Ishikawa (cell line): ENCODE measurements at regions not wholly inside any gene's neighbourhood (a gene's known extent, or its start where the extent isn't known, plus 50 kb on each side); places are given as distances from the start of the nearest gene placed in this dataset.

ENCODE experiments used
- TAF1 ChIP-seq: IDR thresholded peaks from 2 replicates; pipeline ENCODE4 v1.6.1; 2012; ENCODE audit warnings: low read depth, mild to moderate bottlenecking
- TEAD4 ChIP-seq: IDR thresholded peaks from 2 replicates; pipeline ENCODE4 v1.6.1; 2012
- TF ChIP-seq, protein P1 (sequence below): IDR thresholded peaks from 2 replicates; pipeline ENCODE4 v1.6.1; 2012

DNA sequence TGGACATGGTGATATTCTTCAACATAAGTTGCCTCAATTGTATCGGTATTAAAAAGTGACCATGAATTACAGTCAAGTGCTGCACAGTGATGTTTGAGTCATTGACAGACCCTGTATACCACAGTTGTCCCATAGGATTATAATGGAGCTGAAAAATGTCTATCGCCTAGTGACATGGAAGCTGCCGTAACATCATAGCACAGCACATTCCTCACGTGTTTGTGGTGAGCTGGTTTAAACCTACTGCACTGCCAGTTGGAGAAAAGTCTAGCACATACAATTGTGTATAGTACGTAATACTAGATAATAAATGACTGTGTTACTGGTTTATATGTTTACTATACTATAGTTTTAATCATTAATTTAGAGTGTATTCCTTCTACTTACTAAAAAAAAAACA is 150.2 kb downstream of the CDH26 start:
- TF ChIP-seq TEAD4 (no peak), TAF1 (no peak)
- TF ChIP-seq, protein P1, sequence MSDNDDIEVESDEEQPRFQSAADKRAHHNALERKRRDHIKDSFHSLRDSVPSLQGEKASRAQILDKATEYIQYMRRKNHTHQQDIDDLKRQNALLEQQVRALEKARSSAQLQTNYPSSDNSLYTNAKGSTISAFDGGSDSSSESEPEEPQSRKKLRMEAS = no peak
